ENCODE measurements at regions not wholly inside any gene's neighbourhood (a gene's known extent, or its start where the extent isn't known, plus 50 kb on each side); places are given as distances from the start of the nearest gene placed in this dataset.
"Not testable (repeated sequence)": the region's sequence is repeated elsewhere in the genome, so short reads cannot be mapped to it uniquely, and the experiment has no call there.

- DNase-seq = no peak
Measured at GRCh38 chr5:148708854-148709253, 54.5 kb upstream of the HTR4 start.

GRCh38 chr5:148711961-148712360 is 57.6 kb upstream of the HTR4 start:
- no peak for DNase-seq

- DNase-seq = no peak
Measured at GRCh38 chr5:148713735-148714508, 59.6 kb upstream of the HTR4 start.

- DNase-seq = no peak
Measured at GRCh38 chr5:148716716-148717115, 62.4 kb upstream of the HTR4 start.

- no peak for DNase-seq
Measured at GRCh38 chr5:148717668-148718067, 63.3 kb upstream of the HTR4 start.

- no peak for DNase-seq
Measured at GRCh38 chr5:148719605-148720004, 65.3 kb upstream of the HTR4 start.

DNA sequence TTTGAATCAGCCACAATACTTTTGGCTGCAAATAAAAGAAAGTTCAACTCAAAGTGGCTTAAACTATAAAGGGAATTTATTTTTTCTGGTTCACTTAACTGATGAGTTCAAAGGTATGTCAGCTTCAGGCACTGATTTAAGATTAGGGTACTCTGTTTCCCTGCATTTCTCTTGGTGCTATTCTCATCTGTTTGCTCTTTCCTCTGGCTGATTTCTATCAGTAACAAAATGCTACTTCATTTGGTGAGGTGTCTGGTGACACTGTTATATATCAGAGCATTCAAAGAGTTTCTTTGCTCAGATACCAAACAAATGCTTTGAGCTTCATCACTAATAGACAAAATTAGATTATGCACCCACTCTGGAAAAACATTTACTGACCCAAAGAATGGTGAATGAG is 65.9 kb upstream of the HTR4 start:
- DNase-seq = no peak

DNA sequence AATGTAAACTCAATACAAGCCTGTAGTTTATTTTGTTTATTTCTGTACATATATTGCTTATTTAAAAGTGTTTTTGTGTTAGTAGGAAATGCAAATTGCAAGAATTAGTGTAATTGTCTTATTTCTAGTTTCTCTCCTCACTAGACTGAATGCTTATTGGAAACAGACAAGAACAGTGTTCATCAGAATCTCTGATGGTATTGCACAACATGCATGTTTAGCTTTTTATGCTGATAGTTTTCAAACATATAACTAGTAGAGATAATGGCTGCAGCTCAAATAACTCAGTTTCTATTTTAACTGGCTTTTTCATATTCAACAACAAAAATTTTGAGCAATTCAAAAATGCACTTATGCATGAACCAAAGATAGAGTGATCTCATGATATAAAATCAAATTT is 68.8 kb upstream of the HTR4 start:
- DNase-seq = no peak

DNA sequence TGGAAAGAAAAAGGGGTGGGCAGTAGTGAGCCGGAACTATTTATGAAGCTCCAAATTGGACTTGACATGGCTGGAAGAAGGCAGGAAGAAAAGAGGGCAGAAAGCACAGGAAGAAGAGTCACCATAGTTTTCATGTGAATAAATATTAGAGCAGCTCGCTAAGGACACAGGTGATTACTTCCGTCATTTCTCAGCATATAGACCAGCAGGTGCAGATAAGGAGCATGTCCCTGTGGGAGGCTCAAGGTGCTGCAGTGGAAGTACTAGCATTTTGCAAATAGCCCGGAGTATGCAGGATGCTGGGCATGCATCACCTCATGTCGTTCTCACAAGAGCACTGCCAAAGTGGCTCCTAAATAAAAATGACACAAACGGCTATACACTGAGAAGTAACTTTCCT is 71.3 kb upstream of the HTR4 start:
- no peak for DNase-seq

DNA sequence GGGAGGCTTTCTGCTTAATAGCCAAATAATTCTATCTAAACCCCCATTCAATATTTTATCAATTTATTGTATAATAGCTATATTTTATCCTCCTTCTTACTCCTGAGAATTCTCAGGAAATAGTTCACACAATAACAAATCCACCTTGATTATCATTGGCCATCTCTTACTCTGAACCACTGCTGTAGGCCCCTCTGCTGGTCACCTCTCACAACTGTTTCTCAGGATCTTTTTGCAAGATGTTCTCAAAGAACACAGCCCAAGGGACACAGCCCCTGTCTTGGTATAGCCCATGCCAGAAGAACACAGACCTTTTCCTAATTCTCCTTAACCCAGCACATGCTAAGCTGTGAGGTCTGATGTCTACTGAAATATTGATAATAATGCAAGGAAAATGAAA is 74.9 kb upstream of the HTR4 start:
- no peak for DNase-seq

DNA sequence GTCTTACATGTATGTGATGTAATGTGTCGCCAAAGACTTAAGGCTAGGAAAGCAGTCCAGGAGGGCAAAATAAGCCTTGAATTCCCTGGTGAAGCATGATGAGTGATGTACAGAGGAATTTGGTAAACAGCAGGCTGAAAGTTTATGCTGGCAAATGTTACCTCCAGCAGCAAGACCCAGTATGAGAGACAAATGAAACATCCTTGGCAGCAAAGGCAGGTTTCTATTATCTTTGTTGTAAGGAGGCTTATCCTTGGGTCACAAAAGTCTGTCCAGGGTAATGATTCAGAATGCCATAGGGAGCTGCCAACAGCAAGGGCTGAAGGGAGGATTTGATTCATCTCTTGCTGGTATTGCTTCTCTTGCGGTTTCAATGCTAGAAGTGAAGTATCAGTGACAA is 75.9 kb upstream of the HTR4 start:
- no peak for DNase-seq

DNA sequence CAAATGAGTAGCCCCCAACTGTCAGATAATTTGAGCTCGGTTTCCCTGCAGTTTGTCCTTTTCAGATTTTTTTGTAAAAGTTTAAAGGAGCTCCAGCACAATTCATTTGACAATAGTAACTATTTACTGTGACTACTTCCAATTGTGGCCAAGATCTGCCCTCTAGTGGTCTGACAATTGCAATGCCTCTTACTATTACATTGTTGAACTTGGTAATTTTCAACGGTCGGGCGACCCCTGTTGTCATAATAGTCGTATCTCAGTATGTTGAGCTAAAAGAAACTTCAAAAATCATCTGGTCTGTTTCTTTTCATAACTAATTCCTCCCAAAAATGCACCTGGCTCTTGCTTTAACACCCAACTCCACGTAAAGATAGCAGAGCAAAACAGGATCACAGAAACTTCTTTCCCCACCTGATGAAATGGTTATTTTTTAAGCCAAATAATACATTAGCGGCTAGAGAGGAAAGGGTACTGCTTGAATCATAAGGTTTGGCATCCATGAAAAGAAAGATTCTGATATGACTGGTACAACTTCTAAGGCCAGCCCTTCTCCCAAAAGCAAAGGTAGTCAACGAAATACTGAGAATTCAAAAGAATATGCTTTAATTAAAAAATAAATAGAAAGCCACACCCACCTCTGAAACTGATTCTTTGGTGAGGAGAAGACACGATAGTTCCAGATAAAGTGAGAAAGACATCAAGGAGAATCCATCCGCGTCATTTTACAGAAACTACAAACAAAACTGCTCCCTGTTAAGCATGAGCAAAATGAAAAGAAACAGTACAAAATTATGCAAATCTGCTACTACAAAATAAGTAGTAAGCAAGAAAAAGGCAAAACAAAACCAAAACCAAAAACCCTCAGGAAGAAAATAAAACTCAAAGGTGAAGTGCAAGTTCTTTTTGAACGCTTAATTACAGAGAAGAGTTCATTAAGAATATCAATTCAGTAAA is 76.9 kb upstream of the HTR4 start:
- peak; percentile 66 to 83 for DNase-seq

DNA sequence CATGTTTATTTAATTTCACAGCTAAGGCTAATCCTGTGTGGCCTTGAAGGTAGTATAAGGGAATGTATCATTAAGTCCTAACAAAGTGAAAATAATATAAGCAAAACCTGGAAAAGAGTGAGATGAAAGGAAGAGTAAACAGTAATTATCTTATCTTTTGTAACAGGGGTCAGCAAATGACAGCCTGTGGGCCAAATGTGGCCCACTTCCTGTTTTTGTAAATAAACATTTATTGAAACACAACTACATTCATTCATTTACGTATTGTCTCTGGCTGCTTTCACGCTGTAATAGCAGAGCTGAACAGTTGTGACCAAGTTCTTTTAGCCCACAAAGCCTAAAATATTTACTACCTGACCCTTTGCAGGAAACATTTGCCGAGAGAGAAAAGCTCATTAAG is 78.4 kb upstream of the HTR4 start:
- no peak for DNase-seq

DNA sequence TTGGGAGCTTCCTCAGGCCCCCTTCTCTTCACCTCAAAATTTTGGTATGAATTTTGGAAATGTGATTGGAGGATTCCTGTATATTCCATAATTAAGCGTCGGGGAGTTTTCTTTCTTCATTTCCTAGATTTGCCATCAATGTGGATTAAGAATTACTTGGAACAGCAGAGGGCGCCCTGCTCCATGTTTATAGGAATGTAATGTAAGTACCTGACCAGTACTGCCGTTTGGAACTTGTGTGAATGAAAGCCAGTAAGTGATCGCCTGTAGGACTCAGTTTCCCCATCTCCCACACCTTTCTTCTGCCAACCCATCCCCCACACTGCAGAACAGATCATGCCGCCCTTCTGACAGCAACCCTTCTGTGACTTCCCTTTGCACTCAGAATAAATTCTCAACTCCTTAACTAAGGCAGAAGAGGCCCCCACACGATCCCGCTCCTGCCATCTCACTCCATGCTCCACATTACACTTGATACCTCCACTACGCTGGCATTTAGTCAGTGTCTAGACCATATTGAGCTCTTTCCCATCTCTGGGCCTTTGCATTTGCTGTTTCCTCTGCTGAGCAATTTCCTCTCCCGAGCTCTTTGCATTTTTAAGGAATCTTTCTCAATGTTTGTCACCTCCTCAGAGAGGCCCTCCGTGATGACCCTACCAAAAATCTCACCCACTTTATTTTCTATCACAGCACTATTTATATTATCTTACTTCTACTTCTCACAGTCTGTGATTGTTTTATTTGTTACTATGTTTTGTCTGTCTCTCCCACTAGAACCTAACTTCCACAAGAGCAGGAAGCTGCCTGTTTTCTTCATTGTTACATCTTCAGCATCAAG is 79.5 kb upstream of the HTR4 start:
- DNase-seq = peak; percentile 51 to 93

DNA sequence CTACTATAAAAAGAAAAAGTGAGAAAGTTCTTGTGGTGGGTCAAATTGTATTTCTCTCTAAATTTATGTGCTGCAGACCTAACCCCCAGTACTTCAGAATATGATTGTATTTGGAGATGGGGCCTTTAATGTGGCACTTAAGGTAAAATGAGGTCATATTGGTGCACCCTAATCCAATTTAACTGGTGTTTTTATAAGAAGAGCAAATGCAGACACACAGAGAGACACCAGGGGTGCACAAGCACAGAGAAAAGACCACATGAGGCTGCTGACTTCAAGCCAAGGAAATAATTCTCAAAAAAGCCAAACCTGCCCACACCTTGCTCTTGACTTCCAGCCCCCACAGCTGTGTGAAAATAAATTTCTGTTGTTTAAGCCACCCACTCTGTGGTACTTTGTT is 80.2 kb upstream of the HTR4 start:
- no peak for DNase-seq

GRCh38 chr5:148735301-148735835 is 81.0 kb upstream of the HTR4 start:
- peak; percentile 54 to 68 for DNase-seq

DNA sequence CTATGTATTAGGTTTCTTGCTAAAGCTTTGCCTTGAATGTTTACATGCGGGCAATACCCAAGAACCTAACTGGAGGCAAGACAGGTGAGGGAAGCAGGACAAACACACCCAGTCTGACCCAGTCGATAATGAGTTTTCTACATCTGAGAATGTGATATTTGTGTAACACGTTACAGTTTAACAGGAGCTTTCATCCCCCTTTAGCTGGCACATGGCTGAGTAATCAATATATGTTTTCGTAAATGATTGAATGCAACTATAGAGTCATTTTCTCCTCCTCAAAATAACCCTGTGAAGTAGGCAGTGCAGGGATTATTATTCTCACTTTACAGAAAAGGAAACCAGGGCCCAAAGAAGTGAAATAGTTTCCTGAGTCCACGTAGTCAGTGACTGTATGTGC is 84.7 kb upstream of the HTR4 start:
- no peak for DNase-seq

DNA sequence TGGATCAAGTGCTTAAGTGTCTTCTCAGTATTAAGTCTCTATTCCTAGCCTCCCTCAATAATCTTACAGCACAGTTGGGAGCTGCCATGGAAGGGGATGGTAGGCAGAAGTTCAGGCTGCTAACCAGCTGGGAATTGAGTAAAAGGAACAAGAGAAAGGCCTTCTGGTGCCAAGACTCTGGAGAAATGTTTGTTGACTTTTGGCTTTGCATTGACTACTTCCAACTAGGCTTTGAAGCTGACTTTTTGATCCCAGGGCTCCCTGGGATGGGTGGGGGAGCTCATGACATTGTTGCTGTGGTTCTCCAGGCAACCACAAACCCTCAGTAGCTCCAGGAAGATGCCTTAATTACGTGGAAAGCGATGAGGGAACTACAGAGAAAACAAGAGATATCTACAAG is 85.2 kb upstream of the HTR4 start:
- no peak for DNase-seq

GRCh38 chr5:148740079-148740858 is 85.9 kb upstream of the HTR4 start:
- peak; percentile 37 to 41 for DNase-seq

DNA sequence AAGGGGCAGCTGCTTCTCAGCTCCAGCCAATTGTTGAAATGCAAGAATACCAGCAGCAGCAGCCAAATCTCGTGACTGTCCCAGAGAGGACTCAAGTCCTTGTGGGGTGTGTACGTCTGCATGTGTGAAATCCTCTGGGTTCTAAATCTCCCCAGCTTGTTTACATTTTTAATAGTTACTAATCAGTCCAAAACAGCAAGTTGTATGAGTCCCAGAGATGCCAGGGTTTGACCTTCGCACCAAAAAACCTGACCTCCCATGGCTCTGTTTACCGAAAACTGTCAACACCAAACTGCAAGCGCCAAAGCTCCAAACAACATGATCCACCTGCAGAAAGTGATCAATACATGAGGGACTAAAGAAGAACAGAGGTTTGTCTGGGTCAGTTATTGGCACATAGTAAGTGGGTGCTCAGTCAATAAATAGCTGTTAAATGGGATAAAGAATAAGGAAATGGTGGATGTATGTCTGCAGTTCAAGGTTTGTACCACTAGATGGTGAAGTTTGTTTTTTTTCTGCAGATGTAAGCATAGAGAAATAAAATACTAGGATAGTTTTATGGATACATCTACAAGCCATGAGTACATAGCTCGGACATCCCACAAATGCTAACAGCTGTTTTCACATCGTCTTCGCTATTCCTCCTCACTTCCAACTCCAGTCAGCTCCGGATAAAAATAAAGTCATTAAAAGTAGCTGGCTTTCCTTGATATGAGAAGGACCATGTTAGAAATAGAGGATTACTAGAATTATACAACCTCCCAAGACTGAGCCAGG is 85.3 kb upstream of the ADRB2 start:
- peak; percentile 47 to 80 for DNase-seq

- DNase-seq = not testable (repeated sequence)
Measured at GRCh38 chr5:148741766-148742165, 84.6 kb upstream of the ADRB2 start.

Data from inflammatory macrophage treated with lipopolysaccharide for 1 hour (primary cell).